Right kidney (tissue), 1 donor: ENCODE measurements at regions not wholly inside any gene's neighbourhood (a gene's known extent, or its start where the extent isn't known, plus 50 kb on each side); places are given as distances from the start of the nearest gene placed in this dataset.

ENCODE experiments used
- DNase-seq: peaks from one replicate; pipeline ENCODE4 v3.0.0-alpha.2; 2016

- no peak for DNase-seq
Observed at GRCh38 chr2:217332866-217333265, 473.0 kb upstream of the TNP1 start.

GRCh38 chr2:217332417-217332791 lies 472.5 kb upstream of the TNP1 start:
- DNase-seq, result no peak

- DNase-seq, result peak; percentile 46
Observed at GRCh38 chr2:217331523-217332416, 471.9 kb upstream of the TNP1 start.

- DNase-seq, result no peak
Observed at GRCh38 chr2:217330647-217331046, 470.8 kb upstream of the TNP1 start.

GRCh38 chr2:217329023-217329431 lies 469.2 kb upstream of the TNP1 start:
- DNase-seq, result no peak

GRCh38 chr2:217328622-217328978 lies 468.7 kb upstream of the TNP1 start:
- no peak for DNase-seq

GRCh38 chr2:217327953-217328621 lies 468.2 kb upstream of the TNP1 start:
- no peak for DNase-seq

GRCh38 chr2:217326238-217327022 lies 466.6 kb upstream of the TNP1 start:
- DNase-seq, result no peak

- DNase-seq, result no peak
Observed at GRCh38 chr2:217325816-217326215, 466.0 kb upstream of the TNP1 start.

- no peak for DNase-seq
Observed at GRCh38 chr2:217325251-217325650, 465.4 kb upstream of the TNP1 start.

GRCh38 chr2:217316743-217317142 lies 456.9 kb upstream of the TNP1 start:
- DNase-seq, result no peak

- no peak for DNase-seq
Observed at GRCh38 chr2:217314021-217314460, 454.2 kb upstream of the TNP1 start.

- no peak for DNase-seq
Observed at GRCh38 chr2:217313386-217313785, 453.5 kb upstream of the TNP1 start.

GRCh38 chr2:217309056-217309455 lies 449.2 kb upstream of the TNP1 start:
- DNase-seq, result no peak

GRCh38 chr2:217307023-217307422 lies 447.2 kb upstream of the TNP1 start:
- DNase-seq, result no peak

- DNase-seq, result no peak
Observed at GRCh38 chr2:217305882-217306281, 446.0 kb upstream of the TNP1 start.

- no peak for DNase-seq
Observed at GRCh38 chr2:217304582-217304981, 444.7 kb upstream of the TNP1 start.

- no peak for DNase-seq
Observed at GRCh38 chr2:217302856-217303255, 443.0 kb upstream of the TNP1 start.

GRCh38 chr2:217301142-217301925 lies 441.5 kb upstream of the TNP1 start:
- no peak for DNase-seq

GRCh38 chr2:217299590-217299989 lies 439.7 kb upstream of the TNP1 start:
- DNase-seq, result no peak

- no peak for DNase-seq
Observed at GRCh38 chr2:217297096-217297495, 437.2 kb upstream of the TNP1 start.

GRCh38 chr2:217294818-217295217 lies 435.0 kb upstream of the TNP1 start:
- DNase-seq, result no peak
